K562 (cell line): ENCODE measurements at regions not wholly inside any gene's neighbourhood (a gene's known extent, or its start where the extent isn't known, plus 50 kb on each side); places are given as distances from the start of the nearest gene placed in this dataset.
A peak's percentile ranks its signal among the peaks of the same experiment; 100 is the strongest.

Experiments used
- BCL6 ChIP-seq: fragments of 250-450 bp; sonication (Bioruptor Pico); IDR thresholded peaks from 2 replicates; pipeline ENCODE4 v1.4.0; 2020
- ILK ChIP-seq: fragments of 450-650 bp; IDR thresholded peaks from 2 replicates; pipeline ENCODE4 v1.6.1; 2016; ENCODE audit warnings: missing genetic modification characterization, low read depth, mild to moderate bottlenecking, missing compliant biosample characterization, moderate library complexity, borderline replicate concordance
- MEF2A ChIP-seq: IDR thresholded peaks from 2 replicates; pipeline ENCODE4 v1.6.1; 2011; ENCODE audit warnings: low read depth, mild to moderate bottlenecking, low read length, moderate library complexity; ENCODE audit not compliant: control insufficient read depth
- MEIS2 ChIP-seq: fragments of 450-650 bp; IDR thresholded peaks from 2 replicates; pipeline ENCODE4 v1.6.1; 2014; ENCODE audit warnings: mild to moderate bottlenecking; ENCODE audit not compliant: partially characterized antibody
- RAD51 ChIP-seq: fragments of 450-650 bp; IDR thresholded peaks from 2 replicates; pipeline ENCODE4 v1.7.1; 2016; ENCODE audit warnings: low read depth, mild to moderate bottlenecking, borderline replicate concordance
- TRIM28 ChIP-seq: fragments of 450-650 bp; IDR thresholded peaks from 2 replicates; pipeline ENCODE4 v1.6.1; 2017
- TF ChIP-seq, protein P1 (sequence below): fragments of 450-650 bp; IDR thresholded peaks from 2 replicates; pipeline ENCODE4 v1.6.1; 2016
- TF ChIP-seq, protein P2 (sequence below): fragments of 250-450 bp; sonication (Bioruptor Pico); IDR thresholded peaks from 2 replicates; pipeline ENCODE4 v1.8.0; 2021; ENCODE audit warnings: mild to moderate bottlenecking, moderate library complexity
- TF ChIP-seq, protein P3 (sequence below): fragments of 200-800 bp; sonication (Bioruptor generic); IDR thresholded peaks from 2 replicates; pipeline ENCODE4 v1.6.1; 2017; ENCODE audit warnings: missing genetic modification characterization, missing compliant biosample characterization
- TF ChIP-seq, protein P4 (sequence below), 2 experiments: IDR thresholded peaks in 1 of 2; conservative IDR thresholded peaks in 1 of 2; 2 replicates each; pipeline ENCODE4 v1.6.1; 2016; ENCODE audit warnings: low read depth in 2 of 2, mild to moderate bottlenecking in 1 of 2, missing compliant biosample characterization in 1 of 2, missing genetic modification characterization in 1 of 2, moderate library complexity in 1 of 2
- TF ChIP-seq, protein P5 (sequence below): fragments of 250-450 bp; sonication (Bioruptor Pico); IDR thresholded peaks from 2 replicates; pipeline ENCODE4 v1.8.0; 2021; ENCODE audit warnings: borderline replicate concordance, mild to moderate bottlenecking, moderate library complexity; ENCODE audit not compliant: poor library complexity, severe bottlenecking

DNA sequence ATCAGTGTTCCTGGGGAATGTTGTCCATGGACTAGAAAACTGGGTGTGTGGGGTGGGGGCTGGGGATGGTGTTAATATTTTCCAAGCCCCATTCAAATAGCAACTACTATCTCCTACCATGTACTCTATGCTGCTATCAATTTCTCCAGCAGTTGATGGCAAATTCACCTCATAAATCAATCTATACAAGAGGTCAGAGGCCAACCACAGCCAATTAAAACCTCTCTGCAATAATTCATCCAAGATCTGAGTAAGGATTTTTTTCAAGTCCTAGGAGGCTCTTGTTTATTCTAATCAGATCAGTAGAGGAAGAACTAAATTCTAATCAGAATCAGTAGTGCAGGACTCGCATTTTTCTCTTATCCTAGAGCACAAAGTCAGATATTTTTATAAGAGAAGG lies 73.4 kb upstream of the WT1 start (continued):
- TF ChIP-seq, protein P1, sequence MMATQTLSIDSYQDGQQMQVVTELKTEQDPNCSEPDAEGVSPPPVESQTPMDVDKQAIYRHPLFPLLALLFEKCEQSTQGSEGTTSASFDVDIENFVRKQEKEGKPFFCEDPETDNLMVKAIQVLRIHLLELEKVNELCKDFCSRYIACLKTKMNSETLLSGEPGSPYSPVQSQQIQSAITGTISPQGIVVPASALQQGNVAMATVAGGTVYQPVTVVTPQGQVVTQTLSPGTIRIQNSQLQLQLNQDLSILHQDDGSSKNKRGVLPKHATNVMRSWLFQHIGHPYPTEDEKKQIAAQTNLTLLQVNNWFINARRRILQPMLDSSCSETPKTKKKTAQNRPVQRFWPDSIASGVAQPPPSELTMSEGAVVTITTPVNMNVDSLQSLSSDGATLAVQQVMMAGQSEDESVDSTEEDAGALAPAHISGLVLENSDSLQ: peak; percentile 60
- TF ChIP-seq, protein P2, sequence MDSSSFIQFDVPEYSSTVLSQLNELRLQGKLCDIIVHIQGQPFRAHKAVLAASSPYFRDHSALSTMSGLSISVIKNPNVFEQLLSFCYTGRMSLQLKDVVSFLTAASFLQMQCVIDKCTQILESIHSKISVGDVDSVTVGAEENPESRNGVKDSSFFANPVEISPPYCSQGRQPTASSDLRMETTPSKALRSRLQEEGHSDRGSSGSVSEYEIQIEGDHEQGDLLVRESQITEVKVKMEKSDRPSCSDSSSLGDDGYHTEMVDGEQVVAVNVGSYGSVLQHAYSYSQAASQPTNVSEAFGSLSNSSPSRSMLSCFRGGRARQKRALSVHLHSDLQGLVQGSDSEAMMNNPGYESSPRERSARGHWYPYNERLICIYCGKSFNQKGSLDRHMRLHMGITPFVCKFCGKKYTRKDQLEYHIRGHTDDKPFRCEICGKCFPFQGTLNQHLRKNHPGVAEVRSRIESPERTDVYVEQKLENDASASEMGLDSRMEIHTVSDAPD: no peak
- TF ChIP-seq, protein P3, sequence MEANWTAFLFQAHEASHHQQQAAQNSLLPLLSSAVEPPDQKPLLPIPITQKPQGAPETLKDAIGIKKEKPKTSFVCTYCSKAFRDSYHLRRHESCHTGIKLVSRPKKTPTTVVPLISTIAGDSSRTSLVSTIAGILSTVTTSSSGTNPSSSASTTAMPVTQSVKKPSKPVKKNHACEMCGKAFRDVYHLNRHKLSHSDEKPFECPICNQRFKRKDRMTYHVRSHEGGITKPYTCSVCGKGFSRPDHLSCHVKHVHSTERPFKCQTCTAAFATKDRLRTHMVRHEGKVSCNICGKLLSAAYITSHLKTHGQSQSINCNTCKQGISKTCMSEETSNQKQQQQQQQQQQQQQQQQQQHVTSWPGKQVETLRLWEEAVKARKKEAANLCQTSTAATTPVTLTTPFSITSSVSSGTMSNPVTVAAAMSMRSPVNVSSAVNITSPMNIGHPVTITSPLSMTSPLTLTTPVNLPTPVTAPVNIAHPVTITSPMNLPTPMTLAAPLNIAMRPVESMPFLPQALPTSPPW (CRISPR knock-in tag): no peak
- no peak for TF ChIP-seq ILK (tag)
- no peak for TF ChIP-seq MEF2A
- TF ChIP-seq RAD51: no peak
- no peak for TF ChIP-seq BCL6
- TF ChIP-seq, protein P4, sequence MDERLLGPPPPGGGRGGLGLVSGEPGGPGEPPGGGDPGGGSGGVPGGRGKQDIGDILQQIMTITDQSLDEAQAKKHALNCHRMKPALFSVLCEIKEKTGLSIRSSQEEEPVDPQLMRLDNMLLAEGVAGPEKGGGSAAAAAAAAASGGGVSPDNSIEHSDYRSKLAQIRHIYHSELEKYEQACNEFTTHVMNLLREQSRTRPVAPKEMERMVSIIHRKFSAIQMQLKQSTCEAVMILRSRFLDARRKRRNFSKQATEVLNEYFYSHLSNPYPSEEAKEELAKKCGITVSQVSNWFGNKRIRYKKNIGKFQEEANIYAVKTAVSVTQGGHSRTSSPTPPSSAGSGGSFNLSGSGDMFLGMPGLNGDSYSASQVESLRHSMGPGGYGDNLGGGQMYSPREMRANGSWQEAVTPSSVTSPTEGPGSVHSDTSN (CRISPR knock-in tag; IDR thresholded peaks at IDR 0.05; ENCODE audit: low read depth): no peak
- TF ChIP-seq, protein P4 (tag; conservative IDR thresholded peaks at IDR 0.05; ENCODE audit: low read depth): peak; percentile 75
- TF ChIP-seq TRIM28: no peak
- TF ChIP-seq, protein P5, sequence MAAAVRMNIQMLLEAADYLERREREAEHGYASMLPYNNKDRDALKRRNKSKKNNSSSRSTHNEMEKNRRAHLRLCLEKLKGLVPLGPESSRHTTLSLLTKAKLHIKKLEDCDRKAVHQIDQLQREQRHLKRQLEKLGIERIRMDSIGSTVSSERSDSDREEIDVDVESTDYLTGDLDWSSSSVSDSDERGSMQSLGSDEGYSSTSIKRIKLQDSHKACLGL (CRISPR knock-in tag): no peak
- peak; percentile 90 for TF ChIP-seq MEIS2
